Pancreas (tissue), 10 donors: ENCODE measurements at regions not wholly inside any gene's neighbourhood (a gene's known extent, or its start where the extent isn't known, plus 50 kb on each side); places are given as distances from the start of the nearest gene placed in this dataset.

Source experiments
- ATAC-seq, 4 donors: fragments of 200-7000 bp; cut with Tn5 transposase; one replicate each; pipeline versions ENCODE4 v1.8.0 to v1.9.1; 2020; ENCODE audit warnings: mild to moderate bottlenecking in 4 of 4, moderate library complexity in 4 of 4
- DNase-seq, 6 donors: peaks; one replicate each; pipeline ENCODE4 v3.0.0-alpha.2; 2020
- FAIRE-seq: peaks from 2 replicates; lab custom pipeline; 2012; peaks lifted over from hg19 to GRCh38; lab: Jason Lieb, UNC
- H3K27ac ChIP-seq, 4 donors: fragments of 200-600 bp; sonication (generic); 1 replicate in 3 of 4; 2 replicates in 1 of 4; pipeline versions ENCODE4 v1.5.0 to v1.8.0; 2020
- H3K27me3 ChIP-seq, 4 donors: fragments of 200-600 bp; one replicate each; pipeline ENCODE4 v1.8.0; 2021
- H3K36me3 ChIP-seq, 3 donors: fragments of 200-600 bp; sonication (generic) in 1 of 3; one replicate each; pipeline versions ENCODE4 v1.5.0 to v1.8.0; 2020 to 2021
- H3K4me1 ChIP-seq, 3 donors: fragments of 200-600 bp; one replicate each; pipeline ENCODE4 v1.8.0; 2021
- H3K4me3 ChIP-seq, 4 donors: fragments of 200-600 bp; sonication (generic) in 2 of 4; one replicate each; pipeline versions ENCODE4 v1.5.0 to v1.8.0; 2020 to 2021
- H3K9me3 ChIP-seq, 4 donors: fragments of 200-600 bp; one replicate each; pipeline ENCODE4 v1.8.0; 2021
- WGBS, 2 donors: extraction: QIAGEN DNeasy Blood & Tissue Kit; methylation state at CpG; one replicate each; pipeline ENCODE4 v1.1.7; 2013; 5-methylcytosine and 5-hydroxymethylcytosine counted together
- intact Hi-C, 3 donors: fragments of 100-400 bp; cut with DNase I; formaldehyde crosslinking; loops; one replicate each; pipeline versions ENCODE4 v1.11.1 to v1.14.2; 2022
- TF ChIP-seq, protein P1 (sequence below), 4 donors: fragments of 200-600 bp; sonication (generic) in 3 of 4; IDR thresholded peaks; one replicate each; pipeline versions ENCODE4 v1.5.0 to v1.8.0; 2021; ENCODE audit warnings: antibody characterized with exemption in 4 of 4
- donor health status: healthy with polysubstance abuse.
- donor health status: DM: no; HTN: no; CAD: no; lungs with moderate emphysema.
- donor health status: DM: no; HTN: no; CAD: no.
- donor health status: control.
- donor health status: control.
- donor health status: Bipolar disorder and iron deficiency.
- donor health status: DM: yes; HTN: yes; CAD: no.
- donor health status: DM: no; HTN: no; CAD: no.
- donor health status: DM: no; HTN: no; CAD: no.
- donor health status: DM: yes; HTN: yes; CAD: no.

DNA sequence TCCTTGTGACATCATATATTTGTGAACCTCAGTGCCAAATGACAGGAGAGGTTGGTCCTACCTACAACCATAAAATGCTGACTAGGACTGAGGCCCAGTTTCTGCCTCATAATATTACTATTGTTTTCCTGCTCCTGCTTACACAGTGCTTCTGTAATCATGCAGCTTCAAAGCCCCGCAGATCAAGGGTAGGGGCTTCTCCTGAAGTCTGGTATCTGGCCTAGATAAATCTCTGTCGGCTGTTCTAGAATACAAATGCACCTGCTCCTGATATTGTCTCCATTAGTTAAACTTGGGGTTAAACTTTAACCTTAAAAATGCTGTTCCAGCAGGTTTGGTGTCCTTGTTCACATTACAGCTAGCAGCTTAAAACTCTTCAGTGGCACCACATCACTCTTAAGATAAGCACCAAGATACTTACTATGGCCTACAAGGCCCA, 552.4 kb downstream of the TUSC7 start:
- H3K27me3 ChIP-seq: no peaks in the 10 kb centered on the region
- ATAC-seq: peak; percentile 86 to 96 (median 94)
- peaks cover 0 to 13% (median 9%) of the 10 kb centered on the region in 3 donors for H3K4me1 ChIP-seq
- no peaks in the 10 kb centered on the region for H3K36me3 ChIP-seq
- H3K9me3 ChIP-seq: no peaks in the 10 kb centered on the region
- intact Hi-C loops: no loop called here
- H3K27ac ChIP-seq: peak overlapping the region; percentile 13 to 71 (median 62)
- H3K4me3 ChIP-seq: no peak overlapping the region
- FAIRE-seq: no peak
- 5 to 19% methylated on average over 2 of the region's 2 CpGs for WGBS, 2 donors
- peak in 3 of 6 donors; percentile 12 to 32 (median 17) for DNase-seq
- TF ChIP-seq, protein P1, sequence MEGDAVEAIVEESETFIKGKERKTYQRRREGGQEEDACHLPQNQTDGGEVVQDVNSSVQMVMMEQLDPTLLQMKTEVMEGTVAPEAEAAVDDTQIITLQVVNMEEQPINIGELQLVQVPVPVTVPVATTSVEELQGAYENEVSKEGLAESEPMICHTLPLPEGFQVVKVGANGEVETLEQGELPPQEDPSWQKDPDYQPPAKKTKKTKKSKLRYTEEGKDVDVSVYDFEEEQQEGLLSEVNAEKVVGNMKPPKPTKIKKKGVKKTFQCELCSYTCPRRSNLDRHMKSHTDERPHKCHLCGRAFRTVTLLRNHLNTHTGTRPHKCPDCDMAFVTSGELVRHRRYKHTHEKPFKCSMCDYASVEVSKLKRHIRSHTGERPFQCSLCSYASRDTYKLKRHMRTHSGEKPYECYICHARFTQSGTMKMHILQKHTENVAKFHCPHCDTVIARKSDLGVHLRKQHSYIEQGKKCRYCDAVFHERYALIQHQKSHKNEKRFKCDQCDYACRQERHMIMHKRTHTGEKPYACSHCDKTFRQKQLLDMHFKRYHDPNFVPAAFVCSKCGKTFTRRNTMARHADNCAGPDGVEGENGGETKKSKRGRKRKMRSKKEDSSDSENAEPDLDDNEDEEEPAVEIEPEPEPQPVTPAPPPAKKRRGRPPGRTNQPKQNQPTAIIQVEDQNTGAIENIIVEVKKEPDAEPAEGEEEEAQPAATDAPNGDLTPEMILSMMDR (IDR thresholded peaks at IDR 0.05): no peak

DNA sequence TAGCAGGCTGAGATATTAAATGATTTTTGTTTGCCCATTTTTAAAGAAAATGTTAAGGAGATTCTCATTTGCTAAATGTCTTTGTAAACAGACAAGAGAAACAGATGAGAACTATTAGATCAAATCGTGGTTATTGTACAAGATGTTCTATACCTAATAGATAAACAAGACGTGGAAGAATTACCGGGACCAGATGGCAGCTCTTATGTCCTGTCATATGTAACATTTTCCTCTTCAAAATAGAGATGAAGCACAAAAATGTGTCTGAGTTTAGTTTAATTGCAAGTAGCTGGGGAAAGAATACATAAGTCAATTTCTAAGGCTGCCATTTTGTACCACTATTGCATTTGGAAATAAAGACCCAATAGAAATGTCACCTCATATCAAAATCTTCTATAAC, 553.7 kb downstream of the TUSC7 start:
- Histone ChIP-seq H3K4me1 (peaks cover 0 to 13% (median 9%) of the 10 kb centered on the region in 3 donors), H3K27me3 (no peaks in the 10 kb centered on the region), H3K27ac (no peak overlapping the region), H3K36me3 (no peaks in the 10 kb centered on the region), H3K9me3 (no peaks in the 10 kb centered on the region), H3K4me3 (no peak overlapping the region)
- ATAC-seq (peak in 1 of 4 donors; percentile 33), FAIRE-seq (no peak), DNase-seq (no peak)
- intact Hi-C loops: no loop called here
- 75 to 85% methylated on average over 3 of the region's 3 CpGs for WGBS, 2 donors
- TF ChIP-seq, protein P1 (IDR thresholded peaks at IDR 0.05): no peak

DNA sequence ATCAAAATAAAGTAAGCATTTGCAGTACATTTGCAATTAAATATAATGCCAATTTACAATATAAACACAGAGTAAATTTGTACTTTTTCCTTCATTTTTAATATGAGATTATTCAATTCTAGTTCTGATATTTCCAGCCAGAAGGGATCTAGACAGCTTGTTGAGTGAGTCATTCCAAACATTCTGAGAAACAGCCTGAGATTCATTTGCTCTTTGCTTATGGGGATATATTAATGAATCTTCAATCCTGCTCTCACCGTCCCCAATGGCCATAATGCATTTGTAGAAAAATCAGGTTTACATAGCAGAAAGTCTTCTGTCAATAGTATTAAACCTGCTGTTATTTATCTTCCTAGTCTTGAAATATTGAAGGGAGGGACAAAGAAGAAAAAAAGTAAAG, 554.2 kb downstream of the TUSC7 start:
- no peaks in the 10 kb centered on the region for H3K9me3 ChIP-seq
- peak in 1 of 4 donors; percentile 62 for ATAC-seq
- TF ChIP-seq, protein P1 (IDR thresholded peaks at IDR 0.05): no peak
- 90 to 95% methylated on average over 1 of the region's 1 CpG for WGBS, 2 donors
- H3K4me3 ChIP-seq: no peak overlapping the region
- peaks cover 0 to 13% (median 9%) of the 10 kb centered on the region in 3 donors for H3K4me1 ChIP-seq
- no peaks in the 10 kb centered on the region for H3K36me3 ChIP-seq
- no peak overlapping the region for H3K27ac ChIP-seq
- DNase-seq: no peak
- no peaks in the 10 kb centered on the region for H3K27me3 ChIP-seq
- FAIRE-seq: no peak
- intact Hi-C loops: no loop called here

DNA sequence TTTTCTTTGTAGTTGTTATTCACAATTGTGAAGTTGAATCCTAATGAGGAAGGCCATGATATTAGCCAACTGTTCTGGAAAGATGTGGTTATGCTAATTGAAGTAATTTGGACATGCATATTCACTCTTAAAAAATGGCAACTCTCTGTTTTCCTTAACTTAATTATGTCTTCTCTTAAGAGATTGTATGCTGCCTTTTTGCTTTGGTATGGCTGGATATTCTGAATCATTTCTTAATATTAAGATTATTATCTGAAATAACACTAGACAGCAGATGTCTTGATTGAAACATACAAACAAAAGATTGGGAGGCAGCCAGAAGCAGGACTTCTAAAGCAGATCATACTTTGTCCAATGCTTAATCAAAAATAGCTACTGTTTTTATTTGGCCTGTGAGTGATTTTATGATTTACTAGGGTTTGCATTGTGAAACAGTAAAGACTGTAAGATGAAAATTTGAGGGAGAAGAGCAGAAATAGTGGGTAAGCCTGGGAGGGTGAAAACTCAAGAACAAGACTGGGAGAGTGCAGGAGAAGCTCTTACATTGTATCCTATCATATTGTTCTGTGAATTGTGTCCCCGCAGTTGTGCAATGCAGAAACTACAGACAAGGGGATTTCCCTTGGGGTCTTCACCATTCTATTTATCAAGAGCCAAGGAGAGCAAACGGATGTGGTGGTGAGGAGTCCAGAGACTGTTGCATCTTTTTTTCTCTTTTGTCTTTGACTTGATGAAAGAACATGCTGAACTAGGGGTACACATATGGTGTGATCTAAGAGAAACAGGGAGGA, 554.8 kb downstream of the TUSC7 start:
- no peak for FAIRE-seq
- Histone ChIP-seq H3K27me3 (no peaks in the 10 kb centered on the region), H3K36me3 (no peaks in the 10 kb centered on the region), H3K4me3 (no peak overlapping the region), H3K9me3 (no peaks in the 10 kb centered on the region), H3K4me1 (peaks cover 0 to 13% (median 9%) of the 10 kb centered on the region in 3 donors), H3K27ac (no peak overlapping the region)
- intact Hi-C loops: no loop called here
- 80 to 89% methylated on average over 2 of the region's 2 CpGs for WGBS, 2 donors
- ATAC-seq: no peak
- TF ChIP-seq, protein P1 (IDR thresholded peaks at IDR 0.05): no peak
- DNase-seq: no peak

DNA sequence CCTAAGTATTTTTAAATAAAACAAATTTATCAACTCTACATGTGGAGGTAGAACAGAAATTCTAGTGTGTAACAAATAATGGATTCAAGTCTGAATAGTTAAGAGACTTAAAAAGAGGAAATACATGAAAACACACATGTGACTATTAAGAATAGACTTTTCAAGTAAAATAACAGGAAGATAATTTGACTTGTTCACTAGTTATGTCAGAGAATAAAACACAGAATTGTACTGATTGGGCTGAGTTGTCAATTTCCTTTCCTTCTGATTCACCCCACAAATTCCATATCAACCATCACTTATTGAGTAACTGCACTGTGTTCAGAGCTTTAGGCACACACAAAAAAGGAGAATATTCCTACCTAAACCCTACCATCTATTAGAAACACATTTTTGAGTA, 557.2 kb downstream of the TUSC7 start:
- Histone ChIP-seq H3K27ac (no peak overlapping the region), H3K9me3 (no peaks in the 10 kb centered on the region), H3K36me3 (no peaks in the 10 kb centered on the region), H3K4me1 (peaks cover 0 to 6% (median 5%) of the 10 kb centered on the region in 3 donors), H3K4me3 (no peak overlapping the region), H3K27me3 (no peaks in the 10 kb centered on the region)
- TF ChIP-seq, protein P1 (IDR thresholded peaks at IDR 0.05): no peak
- FAIRE-seq (no peak), DNase-seq (no peak), ATAC-seq (no peak)
- intact Hi-C loops: no loop called here
